ENCODE measurements at regions not wholly inside any gene's neighbourhood (a gene's known extent, or its start where the extent isn't known, plus 50 kb on each side); places are given as distances from the start of the nearest gene placed in this dataset.

GRCh38 chr3:4907050-4907449 is 72.2 kb upstream of the BHLHE40 start:
- no peaks in the 10 kb centered on the region for H3K36me3 ChIP-seq (ENCODE audit: insufficient read depth, low read length, poor library complexity, severe bottlenecking)
- no peak overlapping the region for H3K27ac ChIP-seq (ENCODE audit: low read depth, low read length, poor library complexity, severe bottlenecking)
- no peaks in the 10 kb centered on the region for H3K9me3 ChIP-seq (ENCODE audit: low read depth, low read length, poor library complexity, severe bottlenecking)
- no peak for TF ChIP-seq EZH2 (IDR thresholded peaks at IDR 0.05; ENCODE audit: borderline replicate concordance, low read depth, low read length, poor library complexity, severe bottlenecking)
- TF ChIP-seq CTCF (conservative IDR thresholded peaks at IDR 0.05; ENCODE audit: low read depth, low read length): no peak
- CTCF ChIA-PET: no interaction called here
- H3K4me3 ChIP-seq (ENCODE audit: low read depth, low read length, poor library complexity, severe bottlenecking): no peak overlapping the region
- POLR2A ChIA-PET (ENCODE audit: low non-redundant PET): no interaction called here
- no peaks in the 10 kb centered on the region for H3K27me3 ChIP-seq (replicated peaks; ENCODE audit: insufficient read depth, low read depth, low read length, poor library complexity)
- intact Hi-C loops (cut with micrococcal nuclease; ENCODE audit: unreplicated experiment): no loop called here
- H3K4me1 ChIP-seq (ENCODE audit: insufficient read depth, low read length, poor library complexity, severe bottlenecking): no peaks in the 10 kb centered on the region
- no TSS peak for BruUV-seq (replicated peaks)
- no peak for DNase-seq (ENCODE audit: low spot score)

- H3K27me3 ChIP-seq (replicated peaks; ENCODE audit: insufficient read depth, low read depth, low read length, poor library complexity): no peaks in the 10 kb centered on the region
- DNase-seq (ENCODE audit: low spot score): no peak
- H3K36me3 ChIP-seq (ENCODE audit: insufficient read depth, low read length, poor library complexity, severe bottlenecking): no peaks in the 10 kb centered on the region
- ChIA-PET CTCF (no interaction called here), POLR2A (ENCODE audit: low non-redundant PET) (no interaction called here)
- H3K9me3 ChIP-seq (ENCODE audit: low read depth, low read length, poor library complexity, severe bottlenecking): no peaks in the 10 kb centered on the region
- no TSS peak for BruUV-seq (replicated peaks)
- H3K27ac ChIP-seq (ENCODE audit: low read depth, low read length, poor library complexity, severe bottlenecking): no peak overlapping the region
- intact Hi-C loops (cut with micrococcal nuclease; ENCODE audit: unreplicated experiment): no loop called here
- TF ChIP-seq EZH2 (IDR thresholded peaks at IDR 0.05; ENCODE audit: borderline replicate concordance, low read depth, low read length, poor library complexity, severe bottlenecking): no peak
- no peak for TF ChIP-seq CTCF (conservative IDR thresholded peaks at IDR 0.05; ENCODE audit: low read depth, low read length)
- no peak overlapping the region for H3K4me3 ChIP-seq (ENCODE audit: low read depth, low read length, poor library complexity, severe bottlenecking)
- no peaks in the 10 kb centered on the region for H3K4me1 ChIP-seq (ENCODE audit: insufficient read depth, low read length, poor library complexity, severe bottlenecking)
Observed at GRCh38 chr3:4907643-4908432, 71.4 kb upstream of the BHLHE40 start.

GRCh38 chr3:4908433-4909156 is 70.6 kb upstream of the BHLHE40 start:
- H3K27ac ChIP-seq (ENCODE audit: low read depth, low read length, poor library complexity, severe bottlenecking): no peak overlapping the region
- no peaks in the 10 kb centered on the region for H3K4me1 ChIP-seq (ENCODE audit: insufficient read depth, low read length, poor library complexity, severe bottlenecking)
- intact Hi-C loops (cut with micrococcal nuclease; ENCODE audit: unreplicated experiment): no loop called here
- no TSS peak for BruUV-seq (replicated peaks)
- no peaks in the 10 kb centered on the region for H3K9me3 ChIP-seq (ENCODE audit: low read depth, low read length, poor library complexity, severe bottlenecking)
- no peak overlapping the region for H3K4me3 ChIP-seq (ENCODE audit: low read depth, low read length, poor library complexity, severe bottlenecking)
- no peaks in the 10 kb centered on the region for H3K36me3 ChIP-seq (ENCODE audit: insufficient read depth, low read length, poor library complexity, severe bottlenecking)
- POLR2A ChIA-PET (ENCODE audit: low non-redundant PET): no interaction called here
- no peak for DNase-seq (ENCODE audit: low spot score)
- H3K27me3 ChIP-seq (replicated peaks; ENCODE audit: insufficient read depth, low read depth, low read length, poor library complexity): no peaks in the 10 kb centered on the region
- TF ChIP-seq EZH2 (IDR thresholded peaks at IDR 0.05; ENCODE audit: borderline replicate concordance, low read depth, low read length, poor library complexity, severe bottlenecking) (no peak), CTCF (conservative IDR thresholded peaks at IDR 0.05; ENCODE audit: low read depth, low read length) (no peak)
- CTCF ChIA-PET: no interaction called here
